ENCODE measurements at regions not wholly inside any gene's neighbourhood (a gene's known extent, or its start where the extent isn't known, plus 50 kb on each side); places are given as distances from the start of the nearest gene placed in this dataset.
A peak's percentile ranks its signal among the peaks of the same experiment; 100 is the strongest.

- peak; percentile 64 for DNase-seq
- Mint-ChIP-seq H3K36me3 (ENCODE audit: low read depth) (no peaks in the 10 kb centered on the region), H3K9me3 (no peaks in the 10 kb centered on the region), H3K4me1 (ENCODE audit: low read depth) (peaks cover 30% of the 10 kb centered on the region), H3K4me3 (peak overlapping the region; percentile 36), H3K27me3 (ENCODE audit: low read depth) (no peaks in the 10 kb centered on the region), H3K27ac (peak overlapping the region; percentile 10)
- CTCF ChIA-PET: interaction anchor here (0.6 to 1.6 kb wide), 2 partner anchors 18 to 317 kb away, joined by 3 to 4 read pairs; no protein-coding TSS in a partner anchor
- intact Hi-C loops (cut with micrococcal nuclease): loop anchor here (5.0 kb wide), 2 partner anchors 318 to 597 kb away; partner anchors contain the start of gene TRIM13
Observed at GRCh38 chr13:50594276-50595051, 249.0 kb downstream of the DLEU7 start.

GRCh38 chr13:50595196-50595595 lies 248.3 kb downstream of the DLEU7 start:
- intact Hi-C loops (cut with micrococcal nuclease): no loop called here
- CTCF ChIA-PET: interaction anchor here (0.6 to 1.6 kb wide), 2 partner anchors 19 to 317 kb away, joined by 3 to 4 read pairs; no protein-coding TSS in a partner anchor
- Mint-ChIP-seq H3K4me1 (ENCODE audit: low read depth) (peaks cover 30% of the 10 kb centered on the region), H3K36me3 (ENCODE audit: low read depth) (no peaks in the 10 kb centered on the region), H3K27ac (no peak overlapping the region), H3K4me3 (no peak overlapping the region), H3K27me3 (ENCODE audit: low read depth) (no peaks in the 10 kb centered on the region), H3K9me3 (no peaks in the 10 kb centered on the region)
- no peak for DNase-seq

- intact Hi-C loops (cut with micrococcal nuclease): no loop called here
- no peaks in the 10 kb centered on the region for H3K9me3 Mint-ChIP-seq
- H3K27ac Mint-ChIP-seq: no peak overlapping the region
- DNase-seq: no peak
- H3K27me3 Mint-ChIP-seq (ENCODE audit: low read depth): no peaks in the 10 kb centered on the region
- CTCF ChIA-PET: interaction anchor here (1.6 kb wide), 1 partner anchor 316 kb away, joined by 4 read pairs; no protein-coding TSS in a partner anchor
- H3K36me3 Mint-ChIP-seq (ENCODE audit: low read depth): no peaks in the 10 kb centered on the region
- H3K4me1 Mint-ChIP-seq (ENCODE audit: low read depth): peaks cover 30% of the 10 kb centered on the region
- no peak overlapping the region for H3K4me3 Mint-ChIP-seq
Observed at GRCh38 chr13:50596156-50596555, 247.3 kb downstream of the DLEU7 start.

- no peak for DNase-seq
Observed at GRCh38 chr13:50596776-50597203, 246.7 kb downstream of the DLEU7 start.

DNA sequence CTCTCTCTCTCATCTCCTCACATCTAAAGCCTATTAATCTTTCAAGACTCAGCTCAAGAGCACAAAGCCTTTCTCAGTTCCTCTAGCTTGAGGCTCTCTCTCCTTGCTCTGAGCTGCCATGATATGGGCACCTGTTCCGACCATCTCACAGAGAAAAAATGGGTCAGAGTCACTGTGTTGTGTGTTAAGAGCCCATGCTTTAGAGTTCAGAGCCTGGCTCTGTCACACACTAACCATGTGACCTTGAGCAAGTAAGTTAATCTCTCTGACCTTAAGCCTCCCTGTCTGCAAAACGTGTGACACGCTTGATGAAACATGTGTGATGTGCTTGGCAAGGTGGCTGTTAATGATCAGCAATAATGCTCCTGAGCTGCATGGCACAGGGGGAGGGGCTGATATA lies 245.2 kb downstream of the DLEU7 start:
- Mint-ChIP-seq H3K27me3 (ENCODE audit: low read depth) (no peaks in the 10 kb centered on the region), H3K36me3 (ENCODE audit: low read depth) (no peaks in the 10 kb centered on the region), H3K4me3 (no peak overlapping the region), H3K9me3 (no peaks in the 10 kb centered on the region), H3K4me1 (ENCODE audit: low read depth) (peaks cover 23% of the 10 kb centered on the region), H3K27ac (no peak overlapping the region)
- intact Hi-C loops (cut with micrococcal nuclease): no loop called here
- DNase-seq: no peak
- CTCF ChIA-PET: interaction anchor here (0.6 kb wide), 1 partner anchor 55 kb away, joined by 3 read pairs; no protein-coding TSS in a partner anchor

More at GRCh38 chr13:50596776-50597203, 246.7 kb downstream of the DLEU7 start:
- intact Hi-C loops (cut with micrococcal nuclease): no loop called here
- H3K4me1 Mint-ChIP-seq (ENCODE audit: low read depth): peaks cover 30% of the 10 kb centered on the region
- H3K27ac Mint-ChIP-seq: no peak overlapping the region
- no peaks in the 10 kb centered on the region for H3K9me3 Mint-ChIP-seq
- no peaks in the 10 kb centered on the region for H3K27me3 Mint-ChIP-seq (ENCODE audit: low read depth)
- H3K36me3 Mint-ChIP-seq (ENCODE audit: low read depth): no peaks in the 10 kb centered on the region
- CTCF ChIA-PET: no interaction called here
- H3K4me3 Mint-ChIP-seq: no peak overlapping the region

DNA sequence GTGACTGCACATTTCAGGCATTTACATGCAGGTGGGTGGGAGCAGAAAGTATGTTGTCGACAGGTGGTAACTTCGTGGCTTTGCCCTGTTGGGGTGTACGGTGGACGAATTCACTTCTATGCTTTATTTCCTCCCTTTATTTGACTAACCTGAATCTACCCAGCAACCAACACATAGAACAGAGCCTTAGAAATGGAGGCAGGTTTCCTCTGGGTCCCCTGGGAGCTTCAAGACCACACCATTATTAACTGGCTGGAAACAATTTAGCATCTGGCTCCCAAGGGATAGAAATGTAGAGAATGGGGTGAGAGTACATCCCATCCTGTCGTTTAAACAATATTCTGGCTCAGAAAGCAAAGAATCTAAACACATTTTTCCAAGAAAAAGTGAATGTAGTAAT lies 244.4 kb downstream of the DLEU7 start:
- peaks cover 18% of the 10 kb centered on the region for H3K4me1 Mint-ChIP-seq (ENCODE audit: low read depth)
- CTCF ChIA-PET: no interaction called here
- no peaks in the 10 kb centered on the region for H3K36me3 Mint-ChIP-seq (ENCODE audit: low read depth)
- intact Hi-C loops (cut with micrococcal nuclease): no loop called here
- H3K27me3 Mint-ChIP-seq (ENCODE audit: low read depth): no peaks in the 10 kb centered on the region
- H3K4me3 Mint-ChIP-seq: no peak overlapping the region
- DNase-seq: no peak
- H3K9me3 Mint-ChIP-seq: no peaks in the 10 kb centered on the region
- H3K27ac Mint-ChIP-seq: no peak overlapping the region

DNA sequence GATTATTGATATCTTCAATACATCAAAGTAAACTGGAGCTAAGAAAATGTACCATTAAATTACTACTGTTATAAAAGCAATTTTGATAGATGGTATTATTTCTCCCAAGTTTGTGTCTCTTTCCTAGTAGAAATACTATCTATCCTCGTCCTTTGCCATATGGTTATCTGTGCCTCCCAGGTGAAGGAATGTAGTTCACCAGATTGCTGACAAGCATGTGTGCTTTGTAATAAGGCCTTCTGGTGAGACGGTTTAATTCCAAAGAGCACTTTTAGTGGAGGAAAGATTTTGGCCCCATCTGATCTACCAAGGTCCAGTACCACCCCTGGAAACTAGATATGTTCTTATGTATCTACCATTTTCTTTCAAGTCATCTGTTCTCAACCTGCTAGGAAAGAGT lies 243.6 kb downstream of the DLEU7 start:
- peaks cover 10% of the 10 kb centered on the region for H3K4me1 Mint-ChIP-seq (ENCODE audit: low read depth)
- no peak for DNase-seq
- no peaks in the 10 kb centered on the region for H3K27me3 Mint-ChIP-seq (ENCODE audit: low read depth)
- no peak overlapping the region for H3K27ac Mint-ChIP-seq
- CTCF ChIA-PET: interaction anchor here (0.6 kb wide), 1 partner anchor 58 kb away, joined by 3 read pairs; no protein-coding TSS in a partner anchor
- H3K9me3 Mint-ChIP-seq: no peaks in the 10 kb centered on the region
- no peak overlapping the region for H3K4me3 Mint-ChIP-seq
- H3K36me3 Mint-ChIP-seq (ENCODE audit: low read depth): no peaks in the 10 kb centered on the region
- intact Hi-C loops (cut with micrococcal nuclease): no loop called here

DNA sequence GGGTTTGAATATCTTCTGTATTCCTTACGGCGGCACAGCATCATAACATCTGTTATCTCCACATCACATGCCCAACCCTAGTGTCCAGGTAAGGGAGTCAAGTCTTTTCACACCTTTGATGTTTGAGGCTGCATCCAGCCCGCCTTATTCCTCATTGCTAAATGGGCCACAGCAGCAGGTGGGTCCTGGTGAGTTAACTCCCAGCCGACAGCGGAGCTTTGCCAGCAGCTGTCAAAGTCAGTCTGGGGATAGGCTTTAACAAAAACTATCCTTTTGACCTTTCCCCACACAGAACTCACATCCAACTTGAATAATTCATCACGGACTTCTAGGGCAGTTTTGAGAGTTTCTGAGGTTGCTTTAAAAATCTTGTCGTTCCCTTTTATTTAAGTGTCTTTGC lies 235.1 kb downstream of the DLEU7 start:
- Mint-ChIP-seq H3K27ac (no peak overlapping the region), H3K27me3 (ENCODE audit: low read depth) (peaks cover 2% of the 10 kb centered on the region), H3K4me1 (ENCODE audit: low read depth) (peaks cover 5% of the 10 kb centered on the region), H3K9me3 (no peaks in the 10 kb centered on the region), H3K36me3 (ENCODE audit: low read depth) (no peaks in the 10 kb centered on the region), H3K4me3 (no peak overlapping the region)
- no peak for DNase-seq
- intact Hi-C loops (cut with micrococcal nuclease): no loop called here
- CTCF ChIA-PET: no interaction called here

DNA sequence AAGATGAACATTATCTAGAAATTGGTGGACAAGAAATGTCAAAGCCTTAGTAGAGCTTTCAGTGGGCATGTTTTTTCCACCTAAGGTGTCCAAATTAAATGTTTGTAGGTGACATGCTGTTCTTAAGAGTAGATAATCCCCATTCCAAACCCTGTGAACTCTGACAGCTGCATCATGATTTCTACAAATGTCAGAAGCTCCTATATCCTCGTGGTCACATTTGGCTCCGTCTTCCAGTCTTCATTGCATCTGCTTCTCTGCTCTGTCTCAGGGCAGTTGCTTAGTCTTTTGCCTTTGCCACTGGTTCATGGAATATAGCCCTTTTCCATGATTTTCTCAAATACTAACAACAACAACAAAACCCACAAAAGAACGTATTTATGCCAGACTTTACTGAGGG lies 234.5 kb downstream of the DLEU7 start:
- H3K27ac Mint-ChIP-seq: no peak overlapping the region
- peaks cover 2% of the 10 kb centered on the region for H3K27me3 Mint-ChIP-seq (ENCODE audit: low read depth)
- H3K36me3 Mint-ChIP-seq (ENCODE audit: low read depth): no peaks in the 10 kb centered on the region
- CTCF ChIA-PET: no interaction called here
- DNase-seq: no peak
- no peaks in the 10 kb centered on the region for H3K9me3 Mint-ChIP-seq
- H3K4me1 Mint-ChIP-seq (ENCODE audit: low read depth): peaks cover 5% of the 10 kb centered on the region
- H3K4me3 Mint-ChIP-seq: no peak overlapping the region
- intact Hi-C loops (cut with micrococcal nuclease): no loop called here

DNA sequence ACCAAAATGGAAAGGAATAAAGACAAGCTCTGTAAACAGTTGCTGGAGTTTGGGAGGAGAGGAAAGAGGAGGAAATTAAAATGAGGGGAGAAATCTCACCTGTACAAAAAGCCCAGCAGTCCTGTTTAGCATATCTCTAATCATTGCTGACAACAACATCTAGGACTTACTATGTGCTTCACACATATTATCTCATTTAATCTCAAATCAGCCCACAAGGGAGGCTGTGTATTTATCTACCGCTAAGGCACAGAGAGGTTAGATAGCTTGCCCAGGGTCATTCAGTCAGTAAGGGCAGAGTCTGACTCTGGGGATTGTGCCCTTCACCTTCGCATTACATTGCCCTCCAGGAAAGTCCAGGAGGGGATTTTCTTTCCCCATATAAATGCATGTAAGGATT lies 233.3 kb downstream of the DLEU7 start:
- Mint-ChIP-seq H3K4me1 (ENCODE audit: low read depth) (peaks cover 5% of the 10 kb centered on the region), H3K9me3 (no peaks in the 10 kb centered on the region), H3K27ac (no peak overlapping the region), H3K27me3 (ENCODE audit: low read depth) (peaks cover 2% of the 10 kb centered on the region), H3K36me3 (ENCODE audit: low read depth) (no peaks in the 10 kb centered on the region), H3K4me3 (no peak overlapping the region)
- CTCF ChIA-PET: interaction anchor here (0.6 kb wide), 1 partner anchor 417 kb away, joined by 3 read pairs; no protein-coding TSS in a partner anchor
- no peak for DNase-seq
- intact Hi-C loops (cut with micrococcal nuclease): no loop called here

GRCh38 chr13:50611117-50611781 lies 232.2 kb downstream of the DLEU7 start:
- peaks cover 5% of the 10 kb centered on the region for H3K4me1 Mint-ChIP-seq (ENCODE audit: low read depth)
- H3K9me3 Mint-ChIP-seq: no peaks in the 10 kb centered on the region
- CTCF ChIA-PET: no interaction called here
- no peak overlapping the region for H3K4me3 Mint-ChIP-seq
- peaks cover 2% of the 10 kb centered on the region for H3K27me3 Mint-ChIP-seq (ENCODE audit: low read depth)
- H3K36me3 Mint-ChIP-seq (ENCODE audit: low read depth): no peaks in the 10 kb centered on the region
- no peak for DNase-seq
- no peak overlapping the region for H3K27ac Mint-ChIP-seq
- intact Hi-C loops (cut with micrococcal nuclease): no loop called here

GRCh38 chr13:50612717-50613116 lies 230.8 kb downstream of the DLEU7 start:
- Mint-ChIP-seq H3K9me3 (no peaks in the 10 kb centered on the region), H3K27me3 (ENCODE audit: low read depth) (peaks cover 2% of the 10 kb centered on the region), H3K4me1 (ENCODE audit: low read depth) (peaks cover 5% of the 10 kb centered on the region), H3K36me3 (ENCODE audit: low read depth) (no peaks in the 10 kb centered on the region), H3K4me3 (no peak overlapping the region), H3K27ac (no peak overlapping the region)
- CTCF ChIA-PET: no interaction called here
- DNase-seq: no peak
- intact Hi-C loops (cut with micrococcal nuclease): no loop called here
